ENCODE measurements at regions not wholly inside any gene's neighbourhood (a gene's known extent, or its start where the extent isn't known, plus 50 kb on each side); places are given as distances from the start of the nearest gene placed in this dataset.
A peak's percentile ranks its signal among the peaks of the same experiment; 100 is the strongest.
"Not testable (repeated sequence)": the region's sequence is repeated elsewhere in the genome, so short reads cannot be mapped to it uniquely, and the experiment has no call there.

DNA sequence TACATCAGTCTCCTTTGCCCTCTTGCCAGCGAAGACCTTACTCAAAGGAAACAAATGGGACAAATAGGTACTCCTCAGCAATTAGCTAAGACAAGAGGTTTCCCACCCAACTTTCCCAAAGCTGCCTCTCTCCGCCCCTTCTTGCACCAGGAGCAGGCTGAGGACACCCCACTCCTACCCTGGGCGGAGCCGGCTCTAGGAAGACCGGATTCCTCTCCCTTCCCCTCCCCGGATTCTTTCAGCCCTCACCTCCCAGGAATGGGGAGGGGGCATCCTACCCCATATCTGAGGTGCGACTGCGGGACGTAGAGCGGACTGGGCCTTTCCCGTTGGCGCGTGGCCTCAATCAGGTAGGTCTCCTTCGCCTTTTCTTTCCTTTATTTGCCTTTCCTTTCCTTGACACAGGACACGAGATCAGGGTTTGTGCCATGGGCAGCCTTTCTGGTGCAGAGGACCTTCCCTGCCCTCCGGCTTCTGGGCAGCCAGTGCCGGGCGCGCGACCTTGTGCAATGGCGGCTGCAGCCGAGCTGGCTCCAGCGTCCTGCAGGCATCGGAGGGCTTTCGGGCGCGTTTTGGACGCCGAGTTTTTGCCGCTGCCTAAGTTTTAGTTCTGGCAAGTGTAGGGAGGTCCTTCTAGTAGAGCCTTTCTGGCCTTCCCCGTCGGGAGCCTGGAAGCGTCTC lies 279.9 kb downstream of the PLS3 start:
- DNase-seq = not testable (repeated sequence)

DNA sequence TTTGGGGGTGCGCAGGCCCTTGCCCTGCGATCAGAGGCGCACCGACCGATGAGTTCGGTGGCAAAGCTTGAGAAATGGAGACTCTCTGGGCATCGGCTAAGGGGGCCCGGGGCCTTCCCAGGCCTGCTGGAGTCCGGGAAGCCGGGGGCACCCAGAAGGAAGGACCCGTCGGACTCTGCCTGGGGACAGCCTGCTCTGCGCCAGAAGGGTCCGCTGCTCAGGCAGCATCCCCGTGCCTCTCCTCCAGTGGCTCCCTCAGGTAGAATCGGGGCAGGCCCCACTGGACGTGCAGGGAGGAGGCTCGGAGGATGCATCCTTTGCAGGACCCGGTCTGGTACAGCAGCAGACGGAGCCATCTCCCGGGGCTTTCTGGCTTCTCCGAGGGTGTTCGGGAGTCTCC lies 290.0 kb downstream of the PLS3 start:
- peak; percentile 0 for DNase-seq

DNA sequence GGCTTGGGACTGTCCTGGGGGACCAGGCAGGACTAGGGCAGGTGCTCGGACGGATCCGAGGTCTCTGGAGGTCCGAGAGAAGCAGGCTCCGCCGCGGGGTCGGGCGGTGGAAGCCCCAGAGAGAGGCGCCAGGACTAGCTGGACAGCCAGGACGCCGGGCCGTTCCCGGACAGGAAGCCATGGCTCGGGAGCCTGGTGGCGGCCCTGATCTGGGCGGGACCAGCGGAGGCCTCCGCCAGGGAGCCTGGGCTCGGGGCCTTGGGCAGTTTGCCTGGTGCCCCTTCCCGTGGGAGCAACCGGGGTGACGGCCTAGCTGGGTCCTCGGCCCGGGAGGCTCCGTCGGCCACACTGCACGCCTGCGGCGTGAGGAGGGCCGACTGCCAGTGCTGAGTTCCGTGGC lies 292.3 kb downstream of the PLS3 start:
- not testable (repeated sequence) for DNase-seq

DNA sequence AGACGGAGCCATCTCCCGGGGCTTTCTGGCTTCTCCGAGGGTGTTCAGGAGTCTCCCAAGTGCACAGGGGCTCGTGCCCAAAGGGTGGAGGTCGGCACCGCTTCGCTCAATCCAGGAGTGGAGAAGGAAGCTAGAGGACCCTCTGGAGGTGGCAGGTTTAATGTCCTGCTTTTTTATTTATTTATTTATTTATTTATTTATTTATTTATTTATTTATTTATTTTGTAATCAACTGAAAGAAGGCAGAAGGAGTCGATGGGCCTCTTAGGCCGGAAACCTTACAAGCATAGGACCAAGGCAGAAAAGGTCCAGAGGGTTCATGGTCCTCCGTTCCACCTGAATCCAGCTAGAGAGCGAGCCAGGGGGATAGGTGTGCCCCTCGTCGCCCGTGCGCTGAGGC lies 289.4 kb upstream of the AGTR2 start:
- not testable (repeated sequence) for DNase-seq

DNA sequence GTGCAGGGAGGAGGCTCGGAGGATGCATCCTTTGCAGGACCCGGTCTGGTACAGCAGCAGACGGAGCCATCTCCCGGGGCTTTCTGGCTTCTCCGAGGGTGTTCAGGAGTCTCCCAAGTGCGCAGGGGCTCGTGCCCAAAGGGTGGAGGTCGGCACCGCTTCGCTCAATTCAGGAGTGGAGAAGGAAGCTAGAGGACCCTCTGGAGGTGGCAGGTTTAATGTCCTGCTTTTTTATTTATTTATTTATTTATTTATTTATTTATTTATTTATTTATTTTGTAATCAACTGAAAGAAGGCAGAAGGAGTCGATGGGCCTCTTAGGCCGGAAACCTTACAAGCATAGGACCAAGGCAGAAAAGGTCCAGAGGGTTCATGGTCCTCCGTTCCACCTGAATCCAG lies 286.4 kb upstream of the AGTR2 start:
- not testable (repeated sequence) for DNase-seq

DNA sequence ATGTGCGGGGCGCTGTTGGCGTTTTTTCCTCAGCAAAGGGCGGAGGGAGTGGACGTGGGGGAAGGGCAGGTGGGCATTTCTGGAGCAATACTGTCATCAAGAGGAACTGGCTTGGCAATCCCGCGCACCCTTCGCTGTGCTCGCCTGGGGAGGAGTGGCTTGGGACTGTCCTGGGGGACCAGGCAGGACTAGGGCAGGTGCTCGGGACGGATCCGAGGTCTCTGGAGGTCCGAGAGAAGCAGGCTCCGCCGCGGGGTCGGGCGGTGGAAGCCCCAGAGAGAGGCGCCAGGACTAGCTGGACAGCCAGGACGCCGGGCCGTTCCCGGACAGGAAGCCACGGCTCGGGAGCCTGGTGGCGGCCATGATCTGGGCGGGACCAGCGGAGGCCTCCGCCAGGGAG lies 282.5 kb upstream of the AGTR2 start:
- peak; percentile 72 for DNase-seq

DNA sequence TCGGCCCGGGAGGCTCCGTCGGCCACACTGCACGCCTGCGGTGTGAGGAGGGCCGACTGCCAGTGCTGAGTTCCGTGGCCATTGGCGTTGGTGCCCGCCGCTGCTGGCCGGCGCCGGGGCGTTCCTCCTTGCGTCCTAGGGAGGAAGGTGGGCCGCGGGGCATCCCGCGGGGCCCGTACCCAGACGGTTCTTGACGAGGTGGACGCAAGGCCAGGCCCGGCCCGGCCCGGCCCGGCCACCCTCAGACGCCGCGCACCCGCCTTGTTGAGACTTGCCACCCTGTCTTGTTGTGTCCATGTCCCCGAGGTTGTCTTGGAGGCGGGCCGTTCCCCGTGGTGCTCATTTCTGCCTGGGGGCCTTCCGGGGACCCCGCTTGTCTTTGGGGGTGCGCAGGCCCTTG lies 282.0 kb upstream of the AGTR2 start:
- DNase-seq = not testable (repeated sequence)

DNA sequence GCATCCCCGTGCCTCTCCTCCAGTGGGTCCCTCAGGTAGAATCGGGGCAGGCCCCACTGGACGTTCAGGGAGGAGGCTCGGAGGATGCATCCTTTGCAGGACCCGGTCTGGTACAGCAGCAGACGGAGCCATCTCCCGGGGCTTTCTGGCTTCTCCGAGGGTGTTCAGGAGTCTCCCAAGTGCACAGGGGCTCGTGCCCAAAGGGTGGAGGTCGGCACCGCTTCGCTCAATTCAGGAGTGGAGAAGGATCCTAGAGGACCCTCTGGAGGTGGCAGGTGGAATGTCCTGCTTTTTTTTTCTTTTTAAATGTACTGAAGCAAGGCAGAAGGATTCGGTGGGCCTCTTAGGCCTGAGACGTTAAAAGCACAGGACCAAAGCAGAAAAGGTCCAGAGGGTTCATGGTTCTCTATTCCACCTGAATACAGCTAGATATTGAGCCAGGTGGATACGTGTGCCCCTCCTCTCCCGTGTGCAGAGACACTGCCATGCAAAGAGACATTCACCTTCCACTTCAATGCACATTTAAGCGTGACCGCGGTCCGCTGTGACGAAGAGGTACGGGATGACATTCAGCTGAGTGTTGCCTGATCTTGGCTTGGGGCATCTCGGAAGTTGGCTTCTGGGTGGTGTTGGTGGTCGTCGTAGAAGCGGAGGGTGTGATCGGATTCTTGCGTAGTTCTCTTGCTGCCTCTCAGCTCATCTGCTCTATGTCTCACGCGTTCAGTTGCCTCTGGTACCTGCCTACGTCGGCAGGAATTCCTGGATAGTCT lies 281.2 kb upstream of the AGTR2 start:
- no peak for DNase-seq

DNA sequence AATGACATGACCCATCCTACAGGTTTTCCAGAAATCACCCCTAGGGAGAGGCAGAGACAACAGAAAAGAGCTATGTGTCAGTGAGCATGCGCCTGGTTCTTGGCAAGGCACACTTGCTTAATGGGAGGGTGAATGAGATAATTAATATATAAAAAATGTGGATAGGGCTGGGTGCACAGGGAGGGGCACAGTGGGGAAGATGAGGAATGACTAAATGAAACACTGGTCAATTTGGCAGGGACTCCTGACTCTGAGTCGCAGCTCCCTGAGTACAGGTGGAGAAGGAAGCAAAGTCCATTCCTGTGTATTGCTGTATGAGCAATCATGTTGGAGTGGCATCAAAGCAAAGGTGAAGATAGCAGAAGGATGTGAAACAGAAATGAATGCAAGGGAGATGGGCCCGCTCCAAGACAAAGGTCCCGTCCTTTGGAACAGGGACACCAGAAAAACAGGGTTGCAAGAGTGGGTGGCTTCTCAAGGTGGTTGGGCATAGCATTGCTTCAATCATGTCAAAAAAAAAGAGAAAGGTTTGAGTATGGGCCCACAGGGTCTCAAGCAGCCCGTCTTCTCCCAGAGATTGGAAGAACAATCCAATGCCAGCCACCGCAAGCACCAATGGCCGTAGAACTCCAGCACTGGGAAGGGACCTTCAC lies 278.4 kb upstream of the AGTR2 start:
- no peak for DNase-seq

DNA sequence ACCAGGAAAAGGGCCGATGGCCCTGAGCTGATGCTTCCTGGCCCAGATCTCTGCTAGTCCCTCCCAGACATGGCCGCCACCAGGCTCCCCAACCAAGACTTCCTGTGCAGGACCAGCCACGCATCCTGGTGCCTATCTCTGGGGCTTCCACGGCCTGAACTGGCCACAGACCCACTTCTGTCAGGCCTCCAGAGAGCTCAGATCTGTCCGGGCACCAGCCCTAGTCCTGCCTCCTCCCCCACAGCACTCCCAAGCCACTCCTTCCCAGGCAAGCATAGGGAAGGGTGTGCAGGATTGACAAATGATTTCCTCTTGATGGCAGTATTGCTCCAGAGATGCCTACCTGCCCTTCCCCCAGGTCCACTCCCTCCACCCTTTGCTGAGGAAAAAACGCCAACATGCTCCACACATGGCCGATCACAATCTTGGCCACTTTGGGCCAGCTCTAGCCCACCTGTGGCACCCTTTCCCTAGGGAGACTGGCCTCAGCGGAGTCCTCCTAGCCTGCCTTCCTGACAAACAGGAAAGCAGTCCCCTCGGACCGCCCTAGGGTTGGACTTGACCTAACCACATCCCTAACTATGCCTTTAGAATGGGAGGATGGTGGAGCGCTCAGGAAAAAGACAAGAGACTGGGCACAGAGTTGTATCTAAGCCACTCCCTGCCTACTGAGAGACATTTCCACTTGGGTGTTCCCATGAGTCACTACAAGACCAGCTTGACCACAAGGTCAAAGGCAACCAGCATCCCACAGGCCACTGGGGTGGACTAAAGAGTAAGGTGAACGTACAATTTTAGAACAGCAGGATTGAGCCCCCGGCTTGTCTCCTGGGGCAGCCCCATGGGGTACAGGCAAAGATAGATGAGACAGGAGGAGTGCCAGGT lies 277.5 kb upstream of the AGTR2 start:
- DNase-seq = peak; percentile 43

DNA sequence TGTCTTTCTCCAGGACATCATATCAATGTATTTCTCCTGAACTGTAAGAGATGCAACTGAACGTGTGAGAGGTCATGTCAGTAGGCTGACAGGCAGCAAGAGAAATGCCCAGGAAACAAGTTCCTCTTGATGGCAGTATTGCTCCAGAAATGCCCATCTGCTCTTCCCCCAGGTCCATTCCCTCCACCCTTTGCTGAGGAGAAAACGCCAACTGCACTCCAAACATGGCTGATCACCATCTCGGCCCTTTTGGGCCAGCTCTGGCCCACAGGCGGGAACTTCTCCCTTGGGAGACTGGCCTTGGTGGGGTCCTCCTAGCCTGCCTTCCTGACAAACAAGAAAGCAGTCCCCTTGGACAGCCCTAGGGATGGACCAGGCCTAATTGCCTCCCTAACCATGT lies 276.5 kb upstream of the AGTR2 start:
- DNase-seq = peak; percentile 25

DNA sequence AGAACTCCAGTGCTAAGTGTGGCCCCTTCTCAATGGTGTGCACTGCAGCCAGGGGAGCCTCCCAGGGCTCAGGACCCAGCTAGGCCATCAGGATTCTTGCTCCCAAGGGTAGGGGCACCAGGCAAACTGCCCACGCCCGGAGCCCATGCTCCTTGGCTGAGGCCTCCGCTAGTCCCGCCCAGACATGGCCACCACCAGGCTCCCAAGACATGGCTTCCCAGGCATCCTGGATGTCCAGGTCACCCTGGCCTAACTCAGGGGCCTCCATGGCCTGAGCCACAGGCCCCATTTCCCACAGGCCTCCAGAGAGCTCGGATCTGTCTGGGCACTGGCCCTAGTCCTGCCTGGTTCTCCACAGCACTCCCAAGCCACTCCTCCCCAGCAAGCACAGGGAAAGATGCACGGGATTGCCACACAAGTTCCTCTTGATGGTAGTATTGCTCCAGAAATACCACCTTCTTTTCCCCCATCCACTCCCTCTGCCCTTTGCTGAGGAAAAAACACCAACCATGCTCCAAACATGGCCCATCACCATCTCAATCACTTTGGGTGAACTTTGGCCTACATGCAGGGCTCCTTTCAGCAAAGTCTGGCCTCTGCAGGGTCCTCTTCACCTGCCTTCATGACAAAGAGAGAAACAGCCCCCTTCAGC lies 274.7 kb upstream of the AGTR2 start:
- no peak for DNase-seq

DNA sequence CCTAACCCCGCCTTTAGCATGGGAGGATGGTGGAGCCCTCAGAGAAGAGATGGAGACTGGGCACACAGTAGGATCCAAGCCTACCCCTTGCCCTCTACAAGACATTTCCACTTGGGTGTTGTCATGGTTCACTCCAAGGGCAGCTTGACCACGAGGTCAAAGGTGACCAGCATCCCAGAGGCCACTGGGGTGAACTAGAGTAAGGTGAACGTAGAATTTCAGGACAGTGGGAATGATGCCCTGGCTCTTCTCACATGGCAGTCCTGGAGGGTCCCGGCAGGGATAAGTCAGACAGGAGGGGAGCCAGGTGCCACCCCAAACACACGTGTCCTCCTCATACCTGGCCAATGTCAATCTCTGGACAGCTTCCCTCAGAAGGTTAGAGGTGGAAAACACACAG lies 274.2 kb upstream of the AGTR2 start:
- no peak for DNase-seq

DNA sequence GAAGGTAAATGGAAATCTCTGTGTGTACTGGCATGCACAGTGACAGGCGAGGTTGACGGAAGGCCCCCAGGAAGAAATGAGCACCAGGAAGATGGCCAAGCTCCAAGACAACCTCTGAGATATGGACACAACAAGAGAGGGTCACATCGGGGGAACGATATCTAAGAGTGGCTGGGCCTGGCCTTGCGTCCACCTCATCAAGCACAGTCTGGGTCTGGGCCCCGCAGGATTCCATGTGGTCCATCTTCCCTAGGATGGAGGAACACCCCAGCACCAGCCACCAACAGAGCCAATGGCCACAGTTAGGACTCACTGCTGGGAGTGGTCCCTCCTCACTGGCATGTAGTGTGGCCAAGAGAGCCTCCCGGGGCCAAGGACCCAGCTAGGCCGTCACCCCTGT lies 272.6 kb upstream of the AGTR2 start:
- no peak for DNase-seq

DNA sequence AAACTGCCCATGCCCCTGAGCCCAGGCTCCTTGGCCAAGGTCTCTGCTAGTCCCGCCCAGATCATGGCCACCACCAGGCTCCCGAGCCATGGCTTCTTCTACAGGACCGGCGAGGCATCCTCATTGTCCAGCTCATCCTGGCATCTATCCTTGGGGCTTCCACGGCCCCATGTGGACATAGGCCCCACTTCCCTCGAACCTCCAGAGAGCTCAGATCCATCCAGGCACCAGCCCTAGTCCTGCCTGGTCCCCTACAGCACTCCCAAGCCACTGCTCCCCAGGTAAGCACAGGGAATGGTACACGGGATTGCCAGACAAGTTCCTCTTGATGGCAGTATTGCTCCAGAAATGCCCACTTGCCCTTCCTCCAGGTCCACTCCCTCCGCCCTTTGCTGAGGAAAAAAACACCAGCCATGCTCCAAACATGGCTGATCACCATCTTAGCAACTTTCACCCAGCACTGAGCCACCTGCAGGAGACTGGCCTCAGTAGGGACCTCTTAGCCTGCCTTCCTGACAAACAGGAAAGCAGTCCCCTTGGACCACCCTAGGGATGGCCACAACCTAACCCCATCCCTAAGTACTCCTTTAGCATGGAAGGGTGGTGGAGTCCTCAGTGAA lies 272.1 kb upstream of the AGTR2 start:
- DNase-seq = peak; percentile 33

DNA sequence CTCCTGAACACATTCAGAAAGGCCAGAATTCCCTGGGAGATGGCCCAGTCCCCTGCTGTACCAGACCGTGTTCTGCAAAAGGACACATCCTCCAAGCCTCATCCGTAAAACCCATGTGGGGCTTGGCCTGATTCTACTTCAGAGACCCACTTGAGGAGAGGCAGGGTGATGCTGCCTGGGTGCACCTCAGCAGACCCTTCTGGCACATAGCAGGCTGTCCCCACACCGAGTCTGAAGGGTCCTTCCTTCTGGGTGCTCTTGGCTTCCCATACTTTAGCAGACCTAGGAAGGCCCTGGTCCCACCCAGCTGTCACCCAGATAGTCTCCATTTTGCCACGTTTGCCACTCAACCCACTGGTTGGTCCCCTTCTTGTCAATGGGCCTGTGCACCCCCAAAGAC lies 270.1 kb upstream of the AGTR2 start:
- no peak for DNase-seq

DNA sequence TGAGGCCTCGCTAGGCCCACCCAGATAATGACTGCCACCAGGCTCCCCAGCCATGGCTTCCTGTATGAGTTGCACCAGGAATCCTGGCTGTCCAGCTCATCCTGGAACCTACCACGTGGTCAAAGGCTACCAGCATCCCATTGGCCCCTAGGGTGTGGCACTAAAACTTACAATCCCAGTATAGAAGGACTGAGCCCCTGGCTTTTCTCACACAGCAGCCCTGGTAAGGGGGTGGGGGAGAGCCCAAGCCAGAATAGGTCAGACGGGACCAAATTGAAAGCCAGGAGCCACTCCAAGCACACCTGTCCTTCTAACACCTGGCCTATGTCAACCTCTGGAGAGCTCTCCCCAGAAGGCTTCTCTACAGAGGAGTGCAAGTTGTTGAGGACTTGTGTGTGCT lies 269.3 kb upstream of the AGTR2 start:
- no peak for DNase-seq

DNA sequence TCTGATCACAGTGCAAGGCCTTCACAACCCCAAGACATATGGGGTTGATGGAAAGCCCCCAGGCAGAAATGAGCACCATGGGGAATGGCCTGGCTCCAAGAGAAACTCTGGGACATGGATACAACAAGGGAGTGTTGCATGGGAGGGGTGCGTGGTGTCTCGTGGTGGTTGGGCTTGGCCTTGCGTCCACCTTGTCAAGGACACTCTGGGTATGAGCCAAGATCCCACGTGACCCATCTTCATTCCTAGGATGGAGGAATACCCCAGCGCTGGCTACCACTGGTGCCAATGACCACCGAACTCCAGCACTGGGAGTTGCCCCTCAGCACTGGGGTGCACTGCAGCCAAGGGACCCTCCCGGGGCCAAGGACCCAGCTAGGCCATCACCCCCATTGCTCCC lies 267.5 kb upstream of the AGTR2 start:
- no peak for DNase-seq

DNA sequence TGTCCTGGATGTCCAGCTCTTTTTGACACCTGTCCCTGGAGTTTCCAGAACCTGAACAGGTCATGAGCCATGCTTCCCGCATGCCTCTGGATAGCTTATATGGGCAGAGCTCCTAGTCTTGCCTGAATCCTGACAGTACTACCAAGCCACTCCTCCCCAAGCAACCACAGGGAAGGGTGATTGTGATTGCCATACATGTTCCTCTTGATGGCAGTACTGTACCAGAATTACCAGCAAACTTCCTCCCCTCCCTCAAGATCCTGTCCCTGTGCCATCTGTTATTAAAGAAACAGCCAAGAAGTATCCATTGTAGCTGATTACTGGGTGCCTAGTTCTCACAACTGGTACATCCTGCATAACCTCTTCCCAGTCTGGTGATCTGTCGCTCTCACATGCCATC lies 264.3 kb upstream of the AGTR2 start:
- DNase-seq = no peak

DNA sequence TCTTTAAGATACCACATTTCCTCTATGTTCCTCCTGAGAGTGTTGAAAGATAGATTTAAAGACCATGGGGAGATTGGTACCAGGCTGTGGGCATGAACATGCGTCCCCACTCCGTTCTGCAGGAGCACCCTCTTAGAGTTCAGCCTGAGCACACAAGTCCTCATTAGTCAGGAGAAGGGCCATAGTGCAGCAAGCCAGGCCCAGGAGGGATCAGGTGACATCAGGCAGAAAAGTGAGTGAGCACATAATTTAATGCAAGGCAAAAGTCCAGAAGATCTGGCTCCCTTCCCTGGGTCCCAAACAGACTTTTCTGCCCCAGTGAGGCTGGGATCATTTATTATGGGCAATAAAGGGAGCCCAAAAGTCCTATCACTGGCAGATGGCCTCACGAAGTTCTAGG lies 263.7 kb upstream of the AGTR2 start:
- DNase-seq = no peak

DNA sequence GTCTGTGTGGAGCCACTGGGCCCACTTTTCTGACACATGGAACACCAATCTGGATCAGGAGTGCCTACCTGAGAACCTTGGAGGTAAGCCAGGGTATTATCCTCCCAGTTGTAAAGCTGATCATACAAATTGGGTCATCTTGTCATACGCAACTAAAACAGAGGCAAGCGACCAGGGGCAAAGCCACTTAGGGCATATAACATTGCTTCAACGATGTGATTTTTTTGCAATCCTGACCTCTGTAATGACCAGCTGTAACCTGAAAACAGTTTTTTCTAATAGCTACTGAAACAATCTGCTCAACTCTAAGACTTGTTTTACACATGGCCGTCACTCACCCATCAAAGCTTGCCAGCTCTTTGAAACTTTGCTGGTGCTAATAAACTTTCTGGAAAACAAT lies 261.5 kb upstream of the AGTR2 start:
- no peak for DNase-seq

DNA sequence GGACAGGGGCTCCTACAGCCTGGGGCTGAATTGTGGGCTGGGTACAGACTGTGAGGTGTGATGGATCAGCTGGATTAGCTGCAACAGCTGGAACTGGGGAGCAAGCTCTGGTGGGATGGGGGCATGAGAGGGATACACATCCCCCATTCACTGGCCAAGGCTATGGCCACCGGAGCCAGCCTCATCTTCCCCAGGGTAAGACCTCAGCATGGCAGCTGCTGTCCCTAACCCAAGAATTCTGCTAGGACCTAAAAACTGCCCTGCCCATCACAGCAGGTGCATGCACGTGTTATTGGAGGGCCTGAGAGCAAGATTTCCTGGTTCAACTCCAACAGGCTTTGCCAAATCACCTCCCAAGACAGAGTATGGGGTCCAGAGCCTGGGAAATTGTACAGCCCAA lies 258.6 kb upstream of the AGTR2 start:
- no peak for DNase-seq

Data from activated CD4-positive, alpha-beta T cell treated with anti-CD3 and anti-CD28 coated beads, Interleukin-2, Interleukin-6, amounts not matched to agents 100 ng/mL and 50 ng/mL, durations not matched to agents 16 hours and 8 hours (primary cell).